T47D (cell line): ENCODE measurements at regions not wholly inside any gene's neighbourhood (a gene's known extent, or its start where the extent isn't known, plus 50 kb on each side); places are given as distances from the start of the nearest gene placed in this dataset.
A peak's percentile ranks its signal among the peaks of the same experiment; 100 is the strongest.

Experiments
- DNase-seq, 2 experiments: peaks; one replicate each; pipeline versions ENCODE4 v3.0.0 to v3.0.0-alpha.2; 2011 to 2012; ENCODE audit warnings: low read depth in 1 of 2, low spot score in 1 of 2
- JUND ChIP-seq: IDR thresholded peaks from 2 replicates; pipeline ENCODE4 v1.6.1; 2012; ENCODE audit warnings: low read depth
- in situ Hi-C: cut with HindIII; loops from 2 replicates; pipeline ENCODE4 v1.10.0; 2016; ENCODE audit warnings: low sequenced_read_pairs, low pct_unique_long_range_greater_than_20kb

DNA sequence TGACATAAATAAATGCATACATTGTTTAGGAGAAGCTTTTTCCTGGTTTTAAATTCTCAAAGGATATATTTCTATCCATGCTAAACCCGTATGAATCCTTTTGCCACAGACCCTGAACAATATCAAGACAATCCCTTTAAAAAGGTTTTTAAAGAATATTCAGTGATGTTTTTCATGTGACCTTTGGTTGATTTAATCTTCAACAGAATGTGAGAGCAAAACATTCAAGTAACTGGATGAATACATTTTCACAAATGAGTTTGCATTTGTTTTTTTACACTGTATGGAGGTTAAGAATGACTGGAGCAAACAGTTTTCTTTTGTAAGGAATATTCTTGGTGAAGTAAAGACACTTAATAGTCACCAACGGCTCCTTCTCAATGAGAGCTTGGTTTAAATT lies 139.4 kb upstream of the CWC22 start:
- DNase-seq: no peak
- TF ChIP-seq JUND: no peak
- in situ Hi-C loops: no loop called here

DNA sequence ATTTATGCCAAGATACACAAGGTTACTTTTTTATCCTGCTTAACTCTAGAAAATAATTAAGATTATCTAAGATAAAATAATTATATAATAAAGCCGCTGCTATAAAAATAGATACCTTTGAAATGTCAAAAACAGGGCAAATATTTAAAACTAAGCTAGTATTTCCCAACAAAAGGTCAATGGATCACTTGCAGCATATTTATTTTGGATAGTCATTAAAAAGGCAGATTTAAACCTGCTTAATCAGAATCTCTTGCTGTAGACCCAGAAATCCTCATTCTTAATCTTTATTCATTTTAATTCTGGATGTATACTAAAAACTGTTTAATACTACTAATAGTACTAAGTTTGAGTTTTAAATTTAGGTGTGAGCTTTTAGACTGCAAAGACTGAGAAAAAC lies 139.0 kb upstream of the CWC22 start:
- no peak for TF ChIP-seq JUND
- in situ Hi-C loops: no loop called here
- DNase-seq: no peak

GRCh38 chr2:180145163-180145562 lies 138.1 kb upstream of the CWC22 start:
- no peak for DNase-seq
- TF ChIP-seq JUND: no peak
- in situ Hi-C loops: no loop called here

DNA sequence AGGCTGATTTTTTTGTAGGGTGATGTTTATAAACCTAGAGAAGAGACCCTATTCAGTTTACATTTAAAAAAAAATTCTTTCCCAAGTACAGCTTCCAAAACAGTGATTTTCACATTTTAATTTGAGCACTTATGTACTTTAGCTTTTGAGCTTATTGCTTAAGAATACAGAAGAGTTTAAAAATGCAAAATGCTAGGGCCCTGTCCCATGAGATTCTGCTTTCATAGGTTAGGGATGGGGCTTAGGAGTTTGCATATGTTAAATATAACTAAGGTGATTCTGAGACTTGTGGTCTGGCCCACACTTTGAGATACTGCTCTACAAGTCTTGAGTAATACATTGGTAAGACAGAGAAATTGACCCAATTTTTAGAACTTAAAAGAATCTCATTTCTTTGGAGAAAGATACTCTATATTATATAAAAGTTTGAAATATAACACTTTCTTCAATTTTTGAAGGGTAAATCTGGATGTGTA lies 137.3 kb upstream of the CWC22 start:
- no peak for TF ChIP-seq JUND
- DNase-seq: no peak
- in situ Hi-C loops: no loop called here

- DNase-seq: no peak
- in situ Hi-C loops: no loop called here
- TF ChIP-seq JUND: no peak
Observed at GRCh38 chr2:180143633-180144337, 136.7 kb upstream of the CWC22 start.

GRCh38 chr2:180141600-180141999 lies 134.5 kb upstream of the CWC22 start:
- no peak for DNase-seq
- TF ChIP-seq JUND: no peak
- in situ Hi-C loops: no loop called here

GRCh38 chr2:180133736-180134135 lies 126.6 kb upstream of the CWC22 start:
- no peak for TF ChIP-seq JUND
- in situ Hi-C loops: no loop called here
- DNase-seq: no peak

DNA sequence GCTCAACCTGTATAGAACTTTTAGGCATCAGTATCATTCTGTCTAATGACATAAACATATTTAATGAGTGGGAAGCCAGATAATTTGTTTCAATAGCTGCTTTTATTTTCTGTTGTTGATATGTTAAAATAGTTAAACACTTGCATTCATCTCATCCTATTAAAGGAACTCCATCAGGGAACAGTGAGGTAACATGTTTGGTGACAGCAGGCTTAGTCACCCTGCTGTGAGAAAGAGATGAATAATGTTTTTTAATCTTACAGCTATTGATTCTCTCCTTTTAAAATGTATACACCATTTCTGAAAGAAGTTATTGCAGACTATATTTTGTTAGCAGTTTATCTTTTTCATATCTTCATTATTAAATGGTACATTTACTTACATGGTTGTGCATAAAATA lies 123.3 kb upstream of the CWC22 start:
- in situ Hi-C loops: no loop called here

GRCh38 chr2:180128861-180129260 lies 121.8 kb upstream of the CWC22 start:
- TF ChIP-seq JUND: no peak
- in situ Hi-C loops: no loop called here
- DNase-seq: no peak

More for the DNA sequence above, 123.3 kb upstream of the CWC22 start:
- no peak for TF ChIP-seq JUND
- no peak for DNase-seq

- DNase-seq: peak; percentile 4 to 74
- TF ChIP-seq JUND: no peak
- in situ Hi-C loops: no loop called here
Observed at GRCh38 chr2:180125245-180125962, 118.3 kb upstream of the CWC22 start.

GRCh38 chr2:180124273-180125139 lies 117.4 kb upstream of the CWC22 start:
- in situ Hi-C loops: no loop called here
- peak; percentile 5 to 68 for DNase-seq
- no peak for TF ChIP-seq JUND

GRCh38 chr2:180122874-180123273 lies 115.8 kb upstream of the CWC22 start:
- in situ Hi-C loops: no loop called here
- no peak for TF ChIP-seq JUND
- DNase-seq: no peak

DNA sequence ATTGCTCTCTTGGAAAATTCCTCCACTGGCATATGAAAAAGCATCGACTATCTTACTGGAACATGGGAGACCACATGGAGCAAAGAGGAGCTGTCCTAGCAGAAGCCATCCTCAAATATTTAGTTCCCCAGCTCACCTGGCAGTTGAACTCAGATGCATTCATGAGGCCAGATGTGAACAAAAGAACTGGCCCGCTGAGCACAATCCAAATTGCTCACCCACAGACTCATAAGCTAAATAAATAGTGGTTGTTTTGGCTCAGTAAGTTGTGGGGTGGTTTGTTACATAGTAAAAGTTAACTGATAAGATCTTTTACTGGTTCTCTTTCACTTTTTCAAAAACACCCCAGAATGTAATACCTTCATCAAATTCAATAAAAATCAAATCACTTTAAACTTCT lies 108.6 kb upstream of the CWC22 start:
- no peak for DNase-seq
- TF ChIP-seq JUND: no peak
- in situ Hi-C loops: no loop called here
